ENCODE measurements at regions not wholly inside any gene's neighbourhood (a gene's known extent, or its start where the extent isn't known, plus 50 kb on each side); places are given as distances from the start of the nearest gene placed in this dataset.

GRCh38 chr6:137725949-137726348 is 141.1 kb upstream of the TNFAIP3 start:
- H3K9me3 ChIP-seq (ENCODE audit: control insufficient read depth, insufficient read depth, low read depth, low read length), result no peaks in the 10 kb centered on the region
- H2AFZ ChIP-seq (ENCODE audit: low read length), result no peak overlapping the region
- H3K79me2 ChIP-seq (ENCODE audit: control insufficient read depth, insufficient read depth, low read length), result no peaks in the 10 kb centered on the region
- H3K27me3 ChIP-seq (ENCODE audit: control insufficient read depth, insufficient read depth, low read length), result no peaks in the 10 kb centered on the region
- no peak overlapping the region for H3K4me2 ChIP-seq (ENCODE audit: extremely low read depth, insufficient read depth, low read length)
- H3K27ac ChIP-seq (ENCODE audit: insufficient read depth, low read length), result no peak overlapping the region
- H3K36me3 ChIP-seq (ENCODE audit: control insufficient read depth, insufficient read depth, low read length), result no peaks in the 10 kb centered on the region
- DNase-seq (ENCODE audit: low read depth in 2 of 2), result no peak
- TF ChIP-seq CTCF (conservative IDR thresholded peaks at IDR 0.05 in 1 of 2, IDR thresholded peaks at IDR 0.05 in 1 of 2; ENCODE audit: low read depth in 1 of 2, low read length in 2 of 2) (no peak), EZH2 (IDR thresholded peaks at IDR 0.05; ENCODE audit: low read length, missing control alignments) (no peak)
- no peak overlapping the region for H3K9ac ChIP-seq (ENCODE audit: insufficient read depth, low read length)
- H4K20me1 ChIP-seq (ENCODE audit: control insufficient read depth, extremely low read depth, insufficient read depth, low read length), result no peaks in the 10 kb centered on the region
- H3K4me3 ChIP-seq (replicated peaks in 1 of 4; ENCODE audit: control extremely low read depth in 1 of 4, insufficient read depth in 1 of 4, low read depth in 3 of 4, low read length in 4 of 4), result no peak overlapping the region
- peaks cover 22% of the 10 kb centered on the region for H3K4me1 ChIP-seq (ENCODE audit: control insufficient read depth, extremely low read depth, insufficient read depth, low read length)

- H3K9me3 ChIP-seq (ENCODE audit: control insufficient read depth, insufficient read depth, low read depth, low read length), result no peaks in the 10 kb centered on the region
- peaks cover 22% of the 10 kb centered on the region for H3K4me1 ChIP-seq (ENCODE audit: control insufficient read depth, extremely low read depth, insufficient read depth, low read length)
- H2AFZ ChIP-seq (ENCODE audit: low read length), result no peak overlapping the region
- no peak overlapping the region for H3K9ac ChIP-seq (ENCODE audit: insufficient read depth, low read length)
- DNase-seq (ENCODE audit: low read depth in 2 of 2), result no peak
- no peak overlapping the region for H3K4me2 ChIP-seq (ENCODE audit: extremely low read depth, insufficient read depth, low read length)
- no peaks in the 10 kb centered on the region for H4K20me1 ChIP-seq (ENCODE audit: control insufficient read depth, extremely low read depth, insufficient read depth, low read length)
- no peaks in the 10 kb centered on the region for H3K36me3 ChIP-seq (ENCODE audit: control insufficient read depth, insufficient read depth, low read length)
- TF ChIP-seq EZH2 (IDR thresholded peaks at IDR 0.05; ENCODE audit: low read length, missing control alignments) (no peak), CTCF (conservative IDR thresholded peaks at IDR 0.05 in 1 of 2, IDR thresholded peaks at IDR 0.05 in 1 of 2; ENCODE audit: low read depth in 1 of 2, low read length in 2 of 2) (no peak)
- H3K27ac ChIP-seq (ENCODE audit: insufficient read depth, low read length), result no peak overlapping the region
- no peaks in the 10 kb centered on the region for H3K79me2 ChIP-seq (ENCODE audit: control insufficient read depth, insufficient read depth, low read length)
- no peak overlapping the region for H3K4me3 ChIP-seq (replicated peaks in 1 of 4; ENCODE audit: control extremely low read depth in 1 of 4, insufficient read depth in 1 of 4, low read depth in 3 of 4, low read length in 4 of 4)
- H3K27me3 ChIP-seq (ENCODE audit: control insufficient read depth, insufficient read depth, low read length), result no peaks in the 10 kb centered on the region
Observed at GRCh38 chr6:137726582-137726981, 140.5 kb upstream of the TNFAIP3 start.

- no peaks in the 10 kb centered on the region for H3K36me3 ChIP-seq (ENCODE audit: control insufficient read depth, insufficient read depth, low read length)
- no peak overlapping the region for H2AFZ ChIP-seq (ENCODE audit: low read length)
- DNase-seq (ENCODE audit: low read depth in 2 of 2), result no peak
- H3K4me1 ChIP-seq (ENCODE audit: control insufficient read depth, extremely low read depth, insufficient read depth, low read length), result peaks cover 23% of the 10 kb centered on the region
- no peak overlapping the region for H3K4me2 ChIP-seq (ENCODE audit: extremely low read depth, insufficient read depth, low read length)
- no peak overlapping the region for H3K4me3 ChIP-seq (replicated peaks in 1 of 4; ENCODE audit: control extremely low read depth in 1 of 4, insufficient read depth in 1 of 4, low read depth in 3 of 4, low read length in 4 of 4)
- H3K9ac ChIP-seq (ENCODE audit: insufficient read depth, low read length), result no peak overlapping the region
- no peaks in the 10 kb centered on the region for H4K20me1 ChIP-seq (ENCODE audit: control insufficient read depth, extremely low read depth, insufficient read depth, low read length)
- H3K9me3 ChIP-seq (ENCODE audit: control insufficient read depth, insufficient read depth, low read depth, low read length), result no peaks in the 10 kb centered on the region
- no peak for TF ChIP-seq EZH2 (IDR thresholded peaks at IDR 0.05; ENCODE audit: low read length, missing control alignments)
- no peak for TF ChIP-seq CTCF (conservative IDR thresholded peaks at IDR 0.05 in 1 of 2, IDR thresholded peaks at IDR 0.05 in 1 of 2; ENCODE audit: low read depth in 1 of 2, low read length in 2 of 2)
- no peaks in the 10 kb centered on the region for H3K79me2 ChIP-seq (ENCODE audit: control insufficient read depth, insufficient read depth, low read length)
- H3K27me3 ChIP-seq (ENCODE audit: control insufficient read depth, insufficient read depth, low read length), result no peaks in the 10 kb centered on the region
- H3K27ac ChIP-seq (ENCODE audit: insufficient read depth, low read length), result no peak overlapping the region
Observed at GRCh38 chr6:137727216-137727765, 139.8 kb upstream of the TNFAIP3 start.
